ENCODE measurements at regions not wholly inside any gene's neighbourhood (a gene's known extent, or its start where the extent isn't known, plus 50 kb on each side); places are given as distances from the start of the nearest gene placed in this dataset.

DNA sequence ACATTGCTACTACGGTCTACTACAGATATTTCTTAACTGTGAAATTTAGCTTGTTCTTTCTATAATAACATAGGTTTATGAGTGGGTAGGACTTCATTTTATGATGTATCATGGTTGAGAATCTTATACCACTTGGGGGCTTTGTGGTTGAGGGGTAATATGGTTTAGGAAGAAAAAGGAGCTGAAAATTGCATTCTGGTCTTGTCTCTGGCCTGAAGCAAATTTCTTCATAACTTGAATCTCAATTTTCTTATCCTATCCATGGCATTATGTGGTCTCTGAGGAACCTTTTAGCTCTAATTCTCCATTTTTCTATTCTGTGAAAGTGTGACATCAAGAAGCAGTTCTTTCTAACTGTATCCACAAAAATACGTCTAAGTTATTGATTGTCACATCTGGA lies 341.0 kb downstream of the SOX2 start:
- no peak for TF ChIP-seq POLR2A (IDR thresholded peaks at IDR 0.05; ENCODE audit: low read depth, low read length)
- no peak for TF ChIP-seq POLR2AphosphoS5 (IDR thresholded peaks at IDR 0.05; ENCODE audit: low read depth, low read length)

All from GM12892 (cell line).